ENCODE measurements at regions not wholly inside any gene's neighbourhood (a gene's known extent, or its start where the extent isn't known, plus 50 kb on each side); places are given as distances from the start of the nearest gene placed in this dataset.

GRCh38 chr16:17585449-17586074 is 114.8 kb upstream of the XYLT1 start:
- H3K79me2 ChIP-seq (ENCODE audit: insufficient read depth, low read length): no peaks in the 10 kb centered on the region
- DNase-seq (ENCODE audit: insufficient read length, low spot score, missing footprints): no peak
- no peak overlapping the region for H3K4me2 ChIP-seq (ENCODE audit: insufficient read depth, low read length)
- H3K27ac ChIP-seq (ENCODE audit: low read depth, low read length): no peak overlapping the region
- no peak overlapping the region for H2AFZ ChIP-seq (ENCODE audit: low read length)
- no peaks in the 10 kb centered on the region for H3K4me1 ChIP-seq (ENCODE audit: insufficient read depth, low read length)
- H3K4me3 ChIP-seq (ENCODE audit: insufficient read depth, low read length): no peak overlapping the region
- no peaks in the 10 kb centered on the region for H4K20me1 ChIP-seq (ENCODE audit: insufficient read depth, low read length)
- no peaks in the 10 kb centered on the region for H3K36me3 ChIP-seq (ENCODE audit: insufficient read depth, low read length)
- no peaks in the 10 kb centered on the region for H3K9me3 ChIP-seq (ENCODE audit: low read depth, low read length)
- H3K27me3 ChIP-seq (ENCODE audit: insufficient read depth, low read length): peaks cover 4% of the 10 kb centered on the region
- TF ChIP-seq, protein P1, sequence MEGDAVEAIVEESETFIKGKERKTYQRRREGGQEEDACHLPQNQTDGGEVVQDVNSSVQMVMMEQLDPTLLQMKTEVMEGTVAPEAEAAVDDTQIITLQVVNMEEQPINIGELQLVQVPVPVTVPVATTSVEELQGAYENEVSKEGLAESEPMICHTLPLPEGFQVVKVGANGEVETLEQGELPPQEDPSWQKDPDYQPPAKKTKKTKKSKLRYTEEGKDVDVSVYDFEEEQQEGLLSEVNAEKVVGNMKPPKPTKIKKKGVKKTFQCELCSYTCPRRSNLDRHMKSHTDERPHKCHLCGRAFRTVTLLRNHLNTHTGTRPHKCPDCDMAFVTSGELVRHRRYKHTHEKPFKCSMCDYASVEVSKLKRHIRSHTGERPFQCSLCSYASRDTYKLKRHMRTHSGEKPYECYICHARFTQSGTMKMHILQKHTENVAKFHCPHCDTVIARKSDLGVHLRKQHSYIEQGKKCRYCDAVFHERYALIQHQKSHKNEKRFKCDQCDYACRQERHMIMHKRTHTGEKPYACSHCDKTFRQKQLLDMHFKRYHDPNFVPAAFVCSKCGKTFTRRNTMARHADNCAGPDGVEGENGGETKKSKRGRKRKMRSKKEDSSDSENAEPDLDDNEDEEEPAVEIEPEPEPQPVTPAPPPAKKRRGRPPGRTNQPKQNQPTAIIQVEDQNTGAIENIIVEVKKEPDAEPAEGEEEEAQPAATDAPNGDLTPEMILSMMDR (IDR thresholded peaks at IDR 0.05; ENCODE audit: extremely low read depth, low read depth, low read length): no peak

DNA sequence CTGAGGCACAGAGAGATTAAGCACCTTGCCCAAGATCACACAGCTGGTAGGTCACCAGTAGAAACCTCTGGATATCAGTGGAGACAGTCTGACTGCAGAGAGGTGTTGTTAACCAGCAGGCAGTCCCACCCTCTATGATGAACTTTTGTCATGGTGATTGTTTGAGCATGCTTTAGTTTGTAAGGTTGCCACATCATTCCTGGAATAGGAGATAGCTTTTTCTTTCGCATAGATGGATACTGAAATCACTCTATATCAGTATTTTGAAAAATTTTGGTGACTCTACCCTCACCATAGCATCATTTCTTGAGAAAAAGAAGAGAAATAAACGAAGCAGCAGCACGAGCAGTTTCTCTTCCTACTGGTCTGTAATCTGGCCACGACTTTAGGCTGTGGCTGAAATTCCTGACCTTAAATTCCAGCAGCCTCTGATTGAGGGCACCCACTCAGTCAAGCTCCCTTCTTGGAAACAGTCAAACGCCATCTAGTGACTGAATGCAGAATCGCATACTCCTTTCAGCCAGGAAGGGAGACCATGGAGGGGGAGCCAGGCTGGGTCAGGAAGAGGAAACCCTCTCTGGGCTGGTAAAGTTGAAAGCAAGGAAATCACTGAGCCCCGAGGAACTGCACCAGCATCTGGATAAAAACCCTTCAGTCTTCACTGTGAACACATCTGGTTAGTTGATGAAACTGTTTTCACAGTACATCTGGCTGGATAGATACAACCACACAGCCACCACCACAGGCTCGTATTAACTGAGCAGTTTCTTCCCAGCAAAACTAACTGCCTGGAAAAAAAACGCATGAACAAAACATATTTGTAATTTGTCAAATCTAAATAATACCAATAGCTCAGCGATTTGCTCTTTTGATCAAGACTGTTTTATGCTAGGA is 108.5 kb upstream of the XYLT1 start:
- Histone ChIP-seq H4K20me1 (ENCODE audit: insufficient read depth, low read length) (no peaks in the 10 kb centered on the region), H3K27me3 (ENCODE audit: insufficient read depth, low read length) (peaks cover 4% of the 10 kb centered on the region), H2AFZ (ENCODE audit: low read length) (no peak overlapping the region), H3K9me3 (ENCODE audit: low read depth, low read length) (no peaks in the 10 kb centered on the region), H3K36me3 (ENCODE audit: insufficient read depth, low read length) (no peaks in the 10 kb centered on the region), H3K4me3 (ENCODE audit: insufficient read depth, low read length) (no peak overlapping the region), H3K4me2 (ENCODE audit: insufficient read depth, low read length) (peak overlapping the region; percentile 40), H3K27ac (ENCODE audit: low read depth, low read length) (no peak overlapping the region), H3K4me1 (ENCODE audit: insufficient read depth, low read length) (peaks cover 8% of the 10 kb centered on the region), H3K79me2 (ENCODE audit: insufficient read depth, low read length) (no peaks in the 10 kb centered on the region)
- TF ChIP-seq, protein P1 (IDR thresholded peaks at IDR 0.05; ENCODE audit: extremely low read depth, low read depth, low read length): peak; percentile 97
- peak; percentile 85 for DNase-seq (ENCODE audit: insufficient read length, low spot score, missing footprints)

DNA sequence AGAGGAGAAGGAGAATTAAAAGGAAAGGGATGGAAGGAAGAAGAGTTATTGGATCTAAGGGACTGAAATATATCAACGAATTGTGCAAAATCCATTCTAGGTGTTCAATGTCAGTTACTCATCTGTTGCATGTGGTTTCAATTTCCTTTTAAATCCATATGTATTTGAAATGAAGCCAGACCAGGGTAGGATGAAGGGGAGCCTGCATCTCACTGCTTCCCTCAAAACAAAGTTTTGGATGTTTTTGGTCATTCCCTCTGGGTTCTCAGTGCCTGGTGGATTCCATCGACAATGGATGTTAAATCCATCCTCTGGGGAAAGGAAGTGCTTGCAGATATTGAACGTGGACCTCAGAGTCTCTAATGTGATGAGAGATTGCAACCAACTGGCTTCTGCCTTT is 103.5 kb upstream of the XYLT1 start:
- no peak overlapping the region for H2AFZ ChIP-seq (ENCODE audit: low read length)
- DNase-seq (ENCODE audit: insufficient read length, low spot score, missing footprints): no peak
- no peak overlapping the region for H3K4me3 ChIP-seq (ENCODE audit: insufficient read depth, low read length)
- H4K20me1 ChIP-seq (ENCODE audit: insufficient read depth, low read length): no peaks in the 10 kb centered on the region
- TF ChIP-seq, protein P1 (IDR thresholded peaks at IDR 0.05; ENCODE audit: extremely low read depth, low read depth, low read length): no peak
- no peaks in the 10 kb centered on the region for H3K79me2 ChIP-seq (ENCODE audit: insufficient read depth, low read length)
- peaks cover 8% of the 10 kb centered on the region for H3K27me3 ChIP-seq (ENCODE audit: insufficient read depth, low read length)
- H3K27ac ChIP-seq (ENCODE audit: low read depth, low read length): no peak overlapping the region
- no peaks in the 10 kb centered on the region for H3K9me3 ChIP-seq (ENCODE audit: low read depth, low read length)
- no peak overlapping the region for H3K4me2 ChIP-seq (ENCODE audit: insufficient read depth, low read length)
- no peaks in the 10 kb centered on the region for H3K36me3 ChIP-seq (ENCODE audit: insufficient read depth, low read length)
- peaks cover 8% of the 10 kb centered on the region for H3K4me1 ChIP-seq (ENCODE audit: insufficient read depth, low read length)

GRCh38 chr16:17572145-17572544 is 101.4 kb upstream of the XYLT1 start:
- Histone ChIP-seq H3K27me3 (ENCODE audit: insufficient read depth, low read length) (peaks cover 8% of the 10 kb centered on the region), H3K4me3 (ENCODE audit: insufficient read depth, low read length) (no peak overlapping the region)

More at GRCh38 chr16:17572145-17572544, 101.4 kb upstream of the XYLT1 start:
- Histone ChIP-seq H3K79me2 (ENCODE audit: insufficient read depth, low read length) (no peaks in the 10 kb centered on the region), H3K27ac (ENCODE audit: low read depth, low read length) (no peak overlapping the region), H2AFZ (ENCODE audit: low read length) (no peak overlapping the region), H3K4me1 (ENCODE audit: insufficient read depth, low read length) (no peaks in the 10 kb centered on the region), H3K36me3 (ENCODE audit: insufficient read depth, low read length) (no peaks in the 10 kb centered on the region), H4K20me1 (ENCODE audit: insufficient read depth, low read length) (no peaks in the 10 kb centered on the region), H3K9me3 (ENCODE audit: low read depth, low read length) (no peaks in the 10 kb centered on the region), H3K4me2 (ENCODE audit: insufficient read depth, low read length) (no peak overlapping the region)
- no peak for DNase-seq (ENCODE audit: insufficient read length, low spot score, missing footprints)
- TF ChIP-seq, protein P1 (IDR thresholded peaks at IDR 0.05; ENCODE audit: extremely low read depth, low read depth, low read length): no peak

Data from osteoblast (primary cell).